NCI-H2029 (cell line): ENCODE measurements at regions not wholly inside any gene's neighbourhood (a gene's known extent, or its start where the extent isn't known, plus 50 kb on each side); places are given as distances from the start of the nearest gene placed in this dataset.

Source experiments
- DNase-seq: peaks from one replicate; lab custom pipeline; 2025; lab: John Stamatoyannopoulos, UW

DNA sequence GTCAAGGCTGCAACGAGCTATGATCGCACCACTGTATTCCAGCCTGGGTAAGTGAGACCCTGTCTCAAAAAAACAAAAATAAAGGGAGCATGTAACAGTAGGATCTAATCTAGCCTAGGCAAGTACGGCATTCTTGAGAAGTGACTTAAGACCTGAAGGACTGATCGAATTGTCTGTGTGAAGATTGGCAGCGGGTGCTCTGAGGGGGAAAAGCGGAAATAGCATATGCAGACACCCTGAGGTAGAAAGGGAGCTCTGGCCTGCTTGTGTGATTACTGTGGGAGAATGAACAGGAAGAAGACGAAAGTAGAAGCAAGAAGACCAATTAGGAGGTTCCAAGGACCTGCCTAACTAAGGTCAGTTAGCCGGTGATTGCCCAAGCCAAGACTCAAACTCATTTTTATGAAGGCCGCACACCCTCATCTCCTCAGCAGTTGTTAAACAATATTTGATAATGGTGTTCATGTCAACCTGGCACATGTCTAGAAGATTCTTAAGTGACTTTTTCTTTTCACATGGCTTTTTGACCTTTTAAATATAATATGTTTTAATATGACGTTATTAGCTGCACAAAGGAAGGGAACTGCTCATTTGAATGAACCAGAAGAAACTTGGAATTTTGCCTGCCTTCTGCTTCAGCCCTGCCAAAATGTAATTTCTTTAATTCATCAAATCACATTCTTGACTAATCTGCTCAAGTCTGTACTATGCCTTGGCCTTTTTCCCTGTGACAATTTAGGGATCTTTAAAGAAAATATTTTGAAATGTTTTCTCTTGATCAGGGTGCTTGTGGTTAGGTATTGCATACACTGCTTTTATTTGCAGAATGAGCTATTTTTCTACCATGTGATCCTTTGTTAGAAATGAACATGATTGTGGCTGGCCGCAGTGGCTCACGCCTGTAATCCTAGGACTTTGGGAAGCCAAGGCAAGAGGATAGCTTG, 289.2 kb upstream of the DMRT1 start:
- DNase-seq, result no peak

DNA sequence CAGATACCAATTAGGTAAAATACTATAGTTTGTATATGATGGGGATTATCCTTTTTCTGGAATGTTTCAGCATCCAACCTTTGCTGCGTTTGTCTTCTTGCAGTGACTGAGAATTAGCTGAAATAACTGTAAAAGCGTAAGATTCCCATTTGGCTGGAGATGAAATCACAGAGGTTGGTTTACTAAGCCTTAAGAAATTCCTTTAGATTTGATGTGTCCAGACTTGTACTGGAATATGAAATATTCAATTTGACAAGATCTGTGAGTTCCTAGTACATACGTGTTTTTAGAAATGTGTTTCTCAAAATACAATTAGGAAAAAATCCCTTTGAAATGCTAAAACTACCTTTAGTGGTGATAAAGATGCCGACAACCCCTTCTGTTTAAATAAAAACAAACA, 286.0 kb upstream of the DMRT1 start:
- no peak for DNase-seq

DNA sequence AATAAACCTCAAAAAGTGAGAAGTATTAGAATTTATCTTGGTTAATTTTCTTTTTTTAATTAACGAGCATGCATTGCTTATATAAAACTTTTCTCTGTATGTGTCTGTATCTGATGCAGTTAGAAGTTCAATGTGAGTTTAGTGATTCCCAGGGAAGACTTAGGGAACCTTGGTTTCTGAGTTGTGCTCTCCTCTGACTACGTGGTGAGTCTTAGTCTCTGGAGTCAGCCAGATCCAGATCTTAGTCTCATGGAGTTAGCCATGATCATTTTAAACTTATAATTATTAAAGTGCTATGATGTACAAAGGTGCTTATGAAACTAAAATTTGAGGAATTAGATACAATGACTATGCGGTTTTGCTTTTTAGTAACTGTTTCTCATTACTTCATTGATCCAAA, 285.3 kb upstream of the DMRT1 start:
- no peak for DNase-seq

DNA sequence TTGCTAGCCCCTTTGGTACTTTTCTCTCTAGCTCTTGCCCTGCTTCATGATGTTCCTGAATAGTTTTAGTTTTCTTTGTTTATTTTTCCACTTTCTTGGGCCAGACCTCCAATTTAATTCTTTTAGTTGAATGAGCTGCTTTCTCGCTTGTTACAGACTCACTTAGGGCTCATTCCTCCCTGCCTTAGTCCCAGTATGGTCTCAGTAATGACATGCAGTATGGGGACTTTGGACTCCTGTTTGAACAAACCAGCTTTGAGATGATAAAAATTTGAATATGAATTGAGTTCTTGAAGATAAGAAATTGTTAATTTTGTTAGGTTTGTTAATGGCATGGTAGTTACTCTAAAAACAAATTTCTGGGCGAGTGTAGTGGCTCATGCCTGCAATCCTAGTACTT, 284.8 kb upstream of the DMRT1 start:
- no peak for DNase-seq

DNA sequence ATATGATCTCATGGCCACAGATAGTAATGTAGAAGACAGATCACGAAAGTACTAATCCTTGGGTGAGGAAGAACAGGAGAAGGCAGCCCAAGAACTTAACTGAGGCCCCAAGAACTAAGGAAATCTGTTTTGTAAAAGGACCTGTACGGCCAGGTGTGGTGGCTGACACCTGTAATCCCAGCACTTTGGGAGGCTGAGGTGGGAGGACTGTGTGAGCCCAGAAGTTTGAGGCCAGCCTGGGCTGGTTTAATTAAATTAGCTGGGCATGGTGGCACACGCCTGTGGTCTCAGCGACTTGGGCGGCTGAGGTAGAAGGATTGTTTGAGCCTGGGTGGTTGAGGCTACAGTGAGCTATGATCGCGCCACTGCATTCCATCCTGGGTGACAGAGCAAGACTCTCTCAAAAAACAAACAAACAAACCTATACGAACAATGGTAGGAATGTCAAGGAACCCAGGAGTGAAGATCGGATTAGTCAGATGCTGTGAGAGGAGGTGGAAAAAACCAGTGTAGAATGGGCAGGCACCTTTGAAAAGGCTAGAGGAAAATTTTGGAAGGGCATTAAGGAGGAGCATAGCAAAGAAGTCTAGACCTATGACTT, 283.8 kb upstream of the DMRT1 start:
- DNase-seq, result no peak

DNA sequence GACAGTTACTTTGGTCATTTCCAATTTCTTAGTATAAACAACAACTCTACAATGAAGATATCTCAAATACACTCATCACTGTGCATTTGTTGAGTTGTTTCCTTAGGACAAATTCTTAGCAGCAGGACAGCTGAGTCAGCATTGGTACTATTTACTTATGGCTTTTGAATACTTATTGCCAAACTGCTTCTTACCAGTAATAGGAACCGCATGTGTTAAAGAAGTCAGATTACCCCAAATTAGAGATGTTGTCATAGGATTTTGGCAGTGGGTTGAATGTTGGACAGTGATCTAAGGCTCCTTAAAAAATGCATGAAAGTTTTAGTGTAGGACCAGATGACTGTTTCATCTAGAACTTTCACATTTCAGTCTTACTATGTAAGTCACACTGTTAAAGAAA, 280.1 kb upstream of the DMRT1 start:
- no peak for DNase-seq

DNA sequence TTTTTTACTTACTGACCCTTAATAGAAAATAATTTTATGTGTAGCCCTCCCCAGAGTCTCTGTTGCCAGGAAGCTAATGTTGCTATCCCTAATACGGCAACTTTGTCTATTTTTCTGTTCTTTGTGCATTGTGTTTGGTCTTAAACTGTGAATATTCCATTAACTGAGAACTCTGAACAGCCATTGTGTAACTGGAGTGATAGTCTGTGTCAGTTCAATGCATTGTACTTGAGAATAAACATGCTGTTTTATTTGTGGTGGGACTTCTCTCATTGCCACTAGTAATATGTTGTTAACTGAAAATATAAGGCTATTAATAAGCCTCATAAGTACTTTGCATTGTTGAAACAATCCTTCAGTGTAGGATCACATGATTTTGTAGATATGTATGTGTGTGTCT, 278.3 kb upstream of the DMRT1 start:
- no peak for DNase-seq

DNA sequence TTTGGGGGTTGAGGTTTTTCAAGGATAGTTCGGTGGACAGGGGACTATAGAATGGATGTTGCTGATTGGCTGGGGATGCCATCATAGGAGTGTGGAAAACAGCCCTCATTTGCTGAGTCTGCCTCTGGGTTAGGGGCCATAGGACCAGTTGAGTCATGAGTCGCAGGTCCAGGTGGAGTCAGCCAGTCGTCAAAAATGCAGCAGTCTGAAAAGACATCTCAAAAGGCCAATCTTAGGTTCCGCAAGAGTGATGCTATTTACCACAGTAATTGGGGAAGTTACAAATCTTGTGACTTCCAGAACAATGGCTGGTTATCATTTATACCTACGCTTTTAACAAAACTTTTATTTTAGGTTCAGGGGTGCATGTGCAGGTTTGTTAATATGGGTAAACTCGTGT, 276.0 kb upstream of the DMRT1 start:
- no peak for DNase-seq

DNA sequence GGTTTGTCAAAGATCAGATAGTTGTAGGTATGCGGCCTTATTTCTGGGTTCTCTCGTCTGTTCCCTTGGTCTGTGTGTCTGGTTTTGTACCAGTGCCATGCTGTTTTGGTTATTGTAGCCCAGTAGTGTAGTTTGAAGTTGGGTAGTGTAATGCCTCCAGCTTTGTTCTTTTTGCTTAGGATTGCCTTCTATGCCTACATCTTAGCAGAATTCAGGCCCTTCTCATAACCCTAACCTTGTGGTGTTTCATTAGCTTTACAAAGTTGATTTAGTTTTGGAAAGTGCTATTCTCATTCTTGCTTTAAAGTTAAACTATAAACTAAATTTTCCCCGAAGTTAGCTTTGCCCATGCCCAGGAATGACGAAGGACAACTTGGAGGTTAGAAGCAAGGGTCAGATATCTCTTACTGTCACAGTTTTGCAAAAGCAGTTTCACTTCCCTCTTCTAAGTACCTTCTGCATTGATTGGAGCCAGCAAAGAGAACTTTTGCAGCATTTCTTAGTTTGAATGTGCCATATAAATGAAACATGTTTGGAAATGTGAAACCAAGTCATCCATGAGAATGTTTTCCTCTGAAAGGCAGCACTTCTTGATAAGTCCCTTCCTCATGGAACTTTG, 274.3 kb upstream of the DMRT1 start:
- no peak for DNase-seq

DNA sequence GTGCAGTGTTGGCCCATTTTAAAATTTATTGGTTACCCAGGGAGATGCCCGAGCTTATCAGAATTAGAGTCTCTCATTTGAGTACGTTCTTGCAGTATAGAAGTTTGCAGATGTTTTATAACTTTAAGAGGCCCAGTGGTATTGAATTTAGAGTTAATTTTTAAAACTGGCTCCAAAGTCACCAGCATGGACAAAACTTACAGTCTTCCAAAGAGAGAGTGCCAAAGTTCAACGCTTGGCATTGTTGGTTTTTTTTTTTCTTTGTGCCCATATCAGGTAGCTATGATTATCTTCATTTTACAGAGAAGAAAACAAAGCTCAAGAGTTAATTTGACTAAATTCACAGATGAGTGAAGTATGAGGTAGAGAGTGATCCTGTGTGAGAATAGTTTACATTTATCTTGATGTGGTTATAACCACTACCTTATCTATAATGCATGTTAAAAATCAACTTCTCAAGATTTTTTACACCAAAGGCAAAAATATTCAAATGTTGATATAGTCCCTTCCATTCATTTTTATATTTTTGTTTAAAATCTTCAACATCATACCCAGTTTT, 273.7 kb upstream of the DMRT1 start:
- DNase-seq, result no peak

DNA sequence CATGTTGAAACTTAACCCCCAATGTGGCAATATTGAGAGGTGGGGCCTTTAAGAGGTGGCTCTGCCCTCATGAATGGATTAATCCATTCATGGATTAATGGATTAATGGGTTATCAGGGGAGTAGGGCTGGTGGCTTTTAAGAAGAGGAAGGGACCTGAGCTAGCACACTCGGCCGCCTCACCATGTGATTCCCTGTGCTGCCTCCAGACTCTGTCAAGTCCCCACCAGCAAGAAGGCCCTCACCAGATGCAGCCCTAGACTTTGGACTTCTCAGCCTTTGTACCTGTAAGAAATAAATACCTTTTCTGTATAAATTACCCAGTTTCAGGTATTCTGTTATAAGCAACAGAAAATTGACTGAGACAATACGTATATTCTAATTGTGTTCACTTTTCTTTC, 272.2 kb upstream of the DMRT1 start:
- no peak for DNase-seq

DNA sequence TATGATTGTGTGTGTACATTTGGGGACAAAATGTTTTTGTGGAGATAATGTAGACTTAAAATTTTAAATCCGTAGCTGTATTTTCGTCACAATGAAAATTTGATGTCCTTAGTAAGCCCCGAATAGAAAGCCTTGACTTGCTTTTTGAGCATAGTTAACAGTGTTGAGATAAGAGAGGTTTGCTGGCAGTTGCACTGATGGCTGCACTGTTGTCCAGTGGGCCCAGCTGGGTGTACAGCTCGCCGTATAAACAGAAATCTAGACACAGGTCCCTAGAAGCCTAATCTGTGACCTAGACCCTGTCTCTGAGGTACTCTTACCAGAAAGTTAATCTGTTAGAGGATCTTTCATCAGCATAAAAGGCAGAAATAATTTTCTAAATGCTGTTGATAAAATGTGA, 271.3 kb upstream of the DMRT1 start:
- no peak for DNase-seq

DNA sequence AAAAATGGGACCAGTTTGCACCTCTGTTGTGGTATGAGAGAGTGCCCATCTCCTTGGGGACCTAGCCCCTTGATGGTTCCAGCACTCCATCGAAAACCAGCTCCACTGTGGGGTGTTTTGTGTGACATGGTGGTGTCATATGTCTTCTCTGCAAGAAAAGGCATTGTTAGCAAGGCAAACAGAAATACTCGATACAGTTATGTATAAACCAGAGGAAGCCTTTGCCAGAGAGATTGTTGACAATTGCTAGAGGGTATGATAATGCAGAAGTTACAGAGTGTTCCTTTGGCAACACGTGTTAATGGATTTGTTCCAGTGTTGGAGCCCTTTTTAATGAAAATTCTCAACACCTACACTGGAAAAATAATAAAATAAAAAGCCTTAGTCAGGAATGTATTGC, 270.4 kb upstream of the DMRT1 start:
- DNase-seq, result no peak

DNA sequence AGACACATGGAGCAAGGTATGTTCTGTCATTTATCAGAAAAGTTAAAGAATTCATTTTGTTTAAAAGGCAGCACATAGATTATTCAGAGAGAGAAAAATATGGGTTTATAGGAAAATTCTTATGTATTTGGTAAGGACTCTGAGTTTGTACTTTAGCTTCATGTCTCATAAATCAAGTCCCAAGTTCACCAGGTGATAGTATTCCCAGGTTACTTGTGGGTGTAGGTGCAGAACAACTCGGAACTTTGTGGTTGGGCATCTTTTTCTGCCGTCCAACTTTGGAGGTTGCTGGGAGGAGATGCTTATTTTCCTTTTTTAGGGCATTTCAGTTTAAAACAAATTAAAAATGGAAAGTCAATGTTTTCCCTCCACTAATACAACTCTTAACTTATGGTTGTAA, 269.8 kb upstream of the DMRT1 start:
- DNase-seq, result no peak

DNA sequence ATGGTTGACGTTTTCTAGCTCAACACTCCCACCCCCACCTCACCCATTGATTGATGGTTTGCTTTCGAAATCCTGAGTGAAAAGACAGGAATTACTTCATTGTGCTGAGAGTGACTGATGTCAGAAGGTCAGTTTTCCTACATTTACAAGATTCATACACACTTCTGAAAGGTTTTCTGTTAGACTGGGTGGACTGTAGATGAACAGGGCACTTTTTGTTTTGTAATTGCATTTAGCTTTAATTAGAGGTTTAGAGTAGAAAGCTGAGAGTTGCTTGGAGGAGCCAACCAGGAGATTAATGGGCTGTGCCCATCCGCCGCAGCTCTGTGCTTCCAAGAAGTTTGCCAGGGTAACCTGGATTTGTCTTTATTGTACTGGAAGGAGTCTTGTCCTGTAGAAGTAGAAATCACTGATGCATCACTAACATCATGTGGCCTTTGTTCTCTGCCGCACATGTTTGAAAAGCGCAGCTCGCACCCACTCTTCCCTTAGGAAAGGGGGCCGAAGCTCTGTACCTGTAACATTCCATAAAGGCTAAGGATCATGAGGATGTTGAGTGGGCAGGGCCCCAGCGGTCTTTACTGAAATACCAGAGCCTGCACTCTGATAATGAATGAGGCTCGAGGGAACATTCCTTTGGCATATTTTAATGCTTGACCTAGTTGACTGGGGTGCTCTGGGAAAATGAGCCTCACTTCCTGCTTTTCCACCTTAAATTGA, 267.6 kb upstream of the DMRT1 start:
- DNase-seq, result no peak

DNA sequence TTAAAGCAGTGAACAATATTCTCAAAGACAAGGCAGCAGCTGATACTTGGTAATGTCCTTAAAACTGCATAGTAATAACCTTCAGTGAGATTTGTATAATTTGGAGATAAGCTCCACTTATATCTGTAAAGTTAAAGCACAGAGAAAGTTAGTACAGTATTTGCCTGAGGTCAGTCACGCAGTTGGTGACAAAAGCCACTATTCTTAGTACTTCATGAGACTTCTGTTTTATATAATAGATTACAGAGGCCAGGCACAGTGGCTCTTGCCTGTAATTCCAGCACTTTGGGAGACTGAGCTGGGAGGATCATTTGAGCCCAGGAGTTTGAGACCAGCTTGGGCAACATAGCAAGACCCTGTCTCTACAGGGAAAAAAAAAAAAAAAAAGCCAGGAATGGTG, 266.4 kb upstream of the DMRT1 start:
- no peak for DNase-seq

DNA sequence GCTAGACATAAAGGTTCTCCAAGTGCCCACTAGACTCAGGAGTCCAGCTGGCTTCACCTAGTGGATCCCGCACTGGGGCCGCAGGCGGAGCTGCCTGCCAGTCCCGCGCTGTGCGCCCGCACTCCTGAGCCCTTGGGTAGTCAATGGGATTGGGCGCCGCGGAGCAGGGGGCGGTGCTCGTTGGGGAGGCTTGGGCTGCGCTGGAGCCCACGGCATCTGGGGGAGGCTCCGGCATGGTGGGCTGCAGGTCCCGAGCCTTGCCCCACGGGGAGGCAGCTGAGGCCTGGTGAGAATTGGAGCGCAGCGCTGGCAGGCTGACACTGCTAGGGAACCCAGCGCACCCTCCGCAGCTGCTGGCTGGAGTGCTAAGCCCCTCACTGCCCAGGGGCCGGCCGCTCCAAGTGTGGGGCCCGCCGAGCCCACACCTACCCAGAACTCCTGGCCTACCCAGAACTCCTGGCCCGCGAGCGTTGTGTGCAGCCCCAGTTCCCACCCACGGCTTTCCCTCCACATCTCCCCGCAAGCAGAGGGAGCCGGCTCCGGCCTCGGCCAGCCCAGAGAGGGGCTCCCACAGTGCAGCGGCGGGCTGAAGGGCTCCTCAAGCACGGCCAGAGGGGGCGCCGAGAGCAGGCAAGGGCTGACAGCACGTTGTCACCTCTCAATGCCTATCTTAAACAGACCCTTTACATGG, 260.7 kb upstream of the DMRT1 start:
- DNase-seq, result no peak

DNA sequence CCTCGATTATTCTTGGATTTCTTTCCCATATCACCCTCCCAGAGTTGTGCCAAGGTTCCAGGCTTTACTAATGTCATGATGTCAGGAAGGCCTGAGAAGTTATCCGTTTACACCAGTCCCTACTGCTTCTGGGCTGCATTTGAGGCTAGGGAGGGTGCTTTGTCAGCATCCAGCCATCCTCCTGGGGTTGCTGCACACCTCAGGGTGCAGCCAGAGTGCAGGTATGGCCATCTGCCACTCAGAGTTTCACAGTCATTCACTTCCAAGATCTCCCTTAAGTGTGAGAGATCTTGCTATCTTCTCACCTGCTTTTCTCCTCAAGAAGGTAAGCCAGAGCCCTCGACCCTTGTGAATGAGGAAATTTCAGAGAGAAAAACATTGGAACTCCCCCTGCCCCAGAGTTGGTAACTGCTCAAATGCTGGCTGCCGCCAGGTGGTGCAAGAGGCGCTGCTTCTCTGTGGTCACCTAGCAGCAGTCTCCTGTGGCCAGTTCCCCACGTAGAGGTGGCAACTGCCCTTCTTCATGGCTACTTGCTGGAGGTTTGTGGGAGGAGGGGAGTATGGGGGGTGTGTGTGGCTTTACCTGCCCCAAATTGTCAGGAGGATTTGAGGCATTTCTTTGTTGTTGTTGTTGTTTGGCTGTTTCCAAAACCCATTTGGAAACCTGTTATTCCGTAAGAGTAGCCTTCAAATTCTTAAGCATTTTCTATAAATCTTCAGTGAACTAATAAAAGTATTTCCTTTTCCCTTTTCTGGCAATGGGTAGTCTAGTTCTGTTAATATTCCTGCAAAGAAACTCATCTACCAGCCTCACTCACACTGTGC, 259.6 kb upstream of the DMRT1 start:
- DNase-seq, result no peak

DNA sequence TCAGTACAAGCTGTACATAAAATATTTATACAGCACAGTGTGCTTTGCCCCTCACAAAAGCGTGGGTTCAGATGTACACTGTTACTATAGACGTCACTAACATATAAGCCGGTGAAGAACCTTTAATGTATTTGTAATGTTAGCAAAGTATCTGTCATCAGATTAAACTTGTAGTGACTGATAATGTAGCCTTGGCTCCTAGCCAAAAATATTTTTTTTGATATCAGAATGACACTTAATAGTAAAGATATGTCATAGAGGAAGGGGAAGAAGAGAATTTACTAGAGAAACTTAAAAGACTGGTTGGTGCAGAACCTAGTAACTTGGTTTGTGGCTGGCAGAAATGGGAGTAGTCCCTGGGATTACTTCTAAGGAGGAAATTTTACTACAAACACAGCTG, 258.7 kb upstream of the DMRT1 start:
- DNase-seq, result no peak

DNA sequence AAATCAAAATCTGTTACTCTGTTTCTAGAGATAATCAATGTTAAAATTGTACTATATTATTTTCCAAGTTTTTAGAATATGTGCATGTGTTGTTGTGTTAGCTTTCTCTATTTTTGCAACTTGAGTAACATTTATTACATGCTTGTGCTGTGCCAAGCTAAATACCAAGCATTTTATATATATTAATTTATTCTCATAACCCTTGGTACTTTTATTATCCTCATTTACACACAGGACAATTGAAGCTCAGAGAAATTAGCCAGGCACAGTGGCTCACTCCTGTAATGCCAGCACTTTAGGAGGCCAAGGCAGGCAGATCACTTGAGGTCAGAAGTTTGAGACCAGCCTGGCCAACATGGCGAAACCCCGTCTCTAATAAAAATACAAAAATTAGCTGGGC, 254.0 kb upstream of the DMRT1 start:
- no peak for DNase-seq

DNA sequence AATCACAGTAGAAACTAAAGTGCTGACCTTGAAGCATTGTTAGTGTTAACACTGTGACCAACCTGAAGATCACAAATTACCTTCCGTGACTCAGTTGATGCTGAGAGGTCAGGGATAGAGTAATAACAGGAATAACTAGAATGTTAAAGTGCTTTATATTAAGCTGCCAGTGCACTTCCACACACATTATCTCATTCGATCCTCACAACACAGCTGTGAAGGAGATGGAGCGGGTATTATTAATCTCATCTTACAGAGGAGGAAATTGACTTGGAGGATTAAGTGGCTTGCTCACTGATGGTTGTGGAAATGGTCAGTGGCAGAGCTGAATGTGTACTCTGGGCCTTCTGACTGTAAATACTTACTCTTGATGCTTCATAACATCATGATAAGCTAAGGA, 252.5 kb upstream of the DMRT1 start:
- no peak for DNase-seq
